GM19455 (cell line): ENCODE measurements at regions not wholly inside any gene's neighbourhood (a gene's known extent, or its start where the extent isn't known, plus 50 kb on each side); places are given as distances from the start of the nearest gene placed in this dataset.

Experiments used
- ATAC-seq: cut with Tn5 transposase; IDR thresholded peaks from one replicate; pipeline ENCODE4 v1.9.1; 2021; ENCODE audit not compliant: unreplicated experiment

DNA sequence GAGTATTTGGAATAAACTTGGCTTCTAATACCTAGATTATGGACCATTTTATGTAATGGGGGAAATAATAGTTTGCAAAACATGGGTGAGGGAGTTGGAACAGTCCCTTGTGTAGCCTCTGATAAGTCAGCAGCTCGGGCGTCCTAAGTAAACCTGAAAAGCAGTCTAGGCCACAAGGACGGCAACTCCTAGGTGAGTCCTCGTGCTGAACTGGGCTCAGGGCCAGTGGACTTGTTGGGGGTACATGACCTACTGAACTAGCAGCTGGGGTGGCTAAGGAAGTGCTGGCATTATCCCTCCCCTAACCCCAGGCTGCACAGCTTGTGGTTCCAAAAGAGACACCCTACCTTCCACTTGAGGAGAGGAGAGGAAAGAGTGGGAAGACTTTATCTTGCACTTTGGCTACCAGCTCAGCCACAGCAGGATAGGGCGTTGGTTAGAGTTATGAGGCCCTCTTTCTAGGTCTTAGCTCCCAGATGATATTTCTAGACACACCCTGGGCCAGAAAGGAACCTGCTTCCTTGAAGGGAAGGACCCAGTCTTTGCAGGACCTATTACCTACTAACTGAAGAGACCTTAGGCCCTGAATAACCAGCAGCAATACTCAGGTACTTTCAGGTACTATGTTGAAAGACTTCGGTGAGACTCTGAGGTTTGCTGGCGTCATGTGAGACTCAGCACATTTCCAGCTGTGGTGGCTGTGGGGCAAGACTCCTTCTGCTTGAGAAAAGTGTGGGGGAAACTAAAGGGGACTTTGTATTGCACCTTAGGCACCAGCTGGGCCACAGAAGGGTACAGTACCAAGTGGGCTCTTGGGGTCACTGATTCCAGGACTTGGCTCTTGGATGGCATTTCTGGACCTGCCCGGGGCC, 71.0 kb downstream of the AQP4 start:
- ATAC-seq: no peak

DNA sequence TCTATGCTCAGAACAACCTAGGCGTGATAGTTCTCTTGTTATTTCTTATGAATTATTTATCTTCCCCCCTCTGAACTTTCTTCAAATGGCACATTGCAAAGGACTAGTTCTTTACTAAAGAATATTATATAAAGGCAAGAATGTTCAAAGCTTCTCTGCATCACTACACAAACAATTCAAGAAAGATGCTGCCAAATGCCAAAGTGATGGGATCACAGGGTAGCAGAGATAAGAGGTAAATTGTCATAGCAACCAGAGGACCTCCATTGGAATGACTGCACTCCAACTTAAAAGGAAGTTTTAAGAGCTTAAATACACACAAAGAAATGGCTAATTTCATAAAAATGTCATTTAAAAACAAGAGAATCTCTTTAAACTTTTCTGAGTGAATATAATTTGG, 72.8 kb downstream of the AQP4 start:
- no peak for ATAC-seq

DNA sequence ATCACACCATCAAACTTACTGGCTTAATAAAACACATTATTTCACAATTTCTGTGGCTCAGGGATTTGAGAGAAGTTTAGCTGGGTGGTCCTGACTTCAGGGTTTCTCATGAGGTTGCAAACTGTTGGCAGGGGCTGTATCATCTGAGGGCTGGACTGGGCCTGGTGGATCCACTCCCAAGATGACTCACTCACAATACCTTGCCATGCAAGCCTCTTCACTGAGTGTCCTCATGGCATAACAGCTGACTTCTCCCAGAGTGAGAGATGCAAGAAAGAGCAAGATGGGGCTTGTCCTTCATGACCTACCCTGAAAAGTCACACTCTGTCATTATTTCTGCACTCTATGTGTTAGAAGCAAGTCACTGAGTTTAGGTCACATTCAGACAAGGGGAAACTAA, 73.8 kb downstream of the AQP4 start:
- no peak for ATAC-seq

DNA sequence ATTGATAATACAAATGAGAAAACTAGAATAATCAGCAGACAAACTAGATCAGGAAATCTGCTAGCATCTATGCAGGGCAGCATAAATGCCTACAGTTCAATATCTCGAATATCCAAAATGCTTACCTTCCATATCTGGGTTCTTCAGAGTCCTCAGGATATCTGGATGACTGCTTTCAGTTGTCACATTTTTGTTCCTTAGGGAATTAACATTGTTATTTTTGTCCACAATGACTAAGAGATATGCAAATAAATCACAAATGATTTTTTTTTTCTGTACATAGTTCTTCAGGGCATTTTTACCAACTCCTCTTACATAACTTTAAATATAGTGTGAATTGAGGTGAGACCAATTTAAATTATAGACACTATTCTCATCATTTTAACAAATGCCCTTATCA, 80.9 kb downstream of the AQP4 start:
- ATAC-seq: no peak

DNA sequence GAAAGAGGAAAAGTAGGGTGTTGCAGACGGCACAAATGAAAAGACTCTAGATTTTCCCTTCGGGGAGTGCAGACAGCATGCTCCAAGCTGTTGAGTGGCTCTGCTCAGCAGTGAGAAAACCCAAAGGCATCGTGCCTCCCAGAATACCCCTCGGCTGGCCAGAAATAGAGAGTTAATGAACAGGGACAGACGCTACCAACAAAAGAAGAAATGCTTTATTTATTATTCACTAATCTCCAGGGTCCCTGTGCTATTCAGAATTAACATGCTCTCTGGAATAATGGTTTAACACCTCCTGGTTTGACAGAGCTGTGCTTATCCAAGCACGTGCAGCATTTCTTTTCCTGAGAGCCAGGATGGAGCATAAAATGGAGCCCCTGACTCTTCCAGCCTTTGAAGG, 82.3 kb downstream of the AQP4 start:
- no peak for ATAC-seq

DNA sequence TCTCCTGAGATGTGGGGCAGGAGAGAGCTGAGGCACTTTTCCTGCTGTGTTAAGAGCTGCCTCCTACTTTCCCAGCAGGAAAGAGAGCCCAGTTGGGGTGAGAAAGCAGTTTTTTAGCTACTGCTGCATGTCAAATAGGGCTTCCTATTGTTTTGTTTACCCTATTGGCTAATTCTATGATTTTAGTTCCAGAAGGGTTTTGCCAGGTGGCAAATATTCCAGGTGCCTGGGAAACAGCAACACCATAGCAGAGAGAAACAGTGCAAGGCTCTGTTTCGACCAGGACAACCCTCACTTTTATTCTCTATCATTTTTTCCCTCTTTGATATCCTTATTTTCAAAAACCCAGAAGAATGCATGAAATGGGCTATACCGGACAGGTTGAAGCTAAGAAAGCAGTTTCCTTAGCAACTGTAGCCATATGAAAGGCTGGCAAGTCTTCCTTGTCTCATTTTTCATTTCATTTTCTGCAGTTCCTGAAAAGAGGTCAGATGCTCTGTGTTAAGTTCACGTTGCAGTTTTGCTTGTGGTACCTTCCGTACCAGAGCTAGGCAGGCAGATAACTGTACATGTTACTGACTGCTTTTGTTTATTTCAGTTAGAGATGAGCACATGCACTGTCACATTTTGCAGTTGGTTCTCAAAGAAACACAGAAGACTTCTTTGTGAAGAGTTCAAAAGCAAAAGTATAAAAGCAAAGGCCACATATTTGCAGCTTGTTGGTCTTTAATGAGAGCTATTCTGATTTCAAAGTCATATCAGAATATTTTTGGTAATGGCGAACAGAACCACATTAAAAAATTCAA, 84.8 kb downstream of the AQP4 start:
- ATAC-seq: no peak

DNA sequence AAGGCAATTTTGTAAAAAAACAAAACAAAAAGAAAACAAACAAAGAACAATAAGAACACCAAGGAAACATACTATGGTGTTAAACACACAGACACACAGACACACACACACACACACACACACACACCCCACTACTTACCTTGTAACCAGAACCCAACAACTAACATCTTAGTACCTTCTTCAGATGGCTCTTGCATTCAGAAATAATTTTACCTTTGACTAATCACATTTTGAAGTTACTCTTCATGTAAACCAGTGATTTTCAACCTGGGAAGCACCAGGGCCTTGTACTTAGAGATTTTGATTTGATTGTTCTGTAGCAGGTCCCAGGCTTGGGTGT, 87.5 kb downstream of the AQP4 start:
- no peak for ATAC-seq

DNA sequence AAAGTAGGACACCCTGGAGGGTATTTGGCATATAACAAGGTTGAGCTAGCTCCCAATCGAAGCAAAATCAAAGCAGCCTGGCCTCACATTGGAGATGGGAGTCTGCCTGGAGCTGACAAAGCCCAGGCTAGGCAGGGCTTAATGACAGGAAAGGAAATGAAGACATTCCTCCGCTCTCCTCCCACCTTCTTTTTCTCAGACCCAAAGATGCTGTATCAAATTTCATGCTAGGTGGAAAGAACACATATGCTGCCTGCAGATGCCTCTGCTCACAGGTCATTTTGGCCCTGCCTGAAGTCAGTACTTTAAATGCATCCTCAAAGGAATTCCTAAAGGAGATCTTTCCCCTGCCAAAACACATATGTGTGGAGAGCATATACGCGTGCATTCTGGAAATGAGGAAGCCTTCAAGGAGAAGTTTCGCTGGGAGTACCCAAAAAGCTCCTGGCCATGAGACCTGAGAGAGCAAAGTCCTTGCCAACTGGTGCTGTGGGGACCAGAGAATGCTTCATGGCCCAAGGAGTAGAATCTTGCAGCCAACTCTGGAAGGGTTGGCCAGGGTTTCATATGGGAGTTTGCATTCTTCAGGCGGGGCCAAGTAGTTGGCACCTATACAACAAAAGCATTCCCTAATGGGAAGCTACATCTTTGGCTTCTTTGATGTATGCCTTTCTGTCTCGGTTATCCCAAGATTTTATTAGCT, 88.0 kb downstream of the AQP4 start:
- no peak for ATAC-seq

DNA sequence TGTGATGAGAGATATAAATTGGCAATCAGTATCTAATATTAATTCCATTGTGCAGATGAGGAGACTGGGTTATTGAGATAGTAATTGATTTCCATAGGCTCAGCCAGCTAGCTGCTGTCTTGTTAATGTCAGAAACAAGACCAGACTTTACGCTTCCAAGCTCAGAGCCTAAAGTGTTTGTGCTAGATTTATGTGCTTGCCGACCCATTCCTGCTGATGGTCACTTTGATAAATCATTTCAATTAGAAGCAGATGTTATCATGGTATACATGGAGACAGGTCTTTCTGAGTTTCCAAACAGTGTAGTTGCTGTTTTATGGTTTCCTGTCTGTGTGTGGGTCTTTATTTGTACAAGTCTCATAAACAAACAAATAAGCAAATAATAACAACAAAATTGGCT, 92.8 kb downstream of the AQP4 start:
- ATAC-seq: no peak

DNA sequence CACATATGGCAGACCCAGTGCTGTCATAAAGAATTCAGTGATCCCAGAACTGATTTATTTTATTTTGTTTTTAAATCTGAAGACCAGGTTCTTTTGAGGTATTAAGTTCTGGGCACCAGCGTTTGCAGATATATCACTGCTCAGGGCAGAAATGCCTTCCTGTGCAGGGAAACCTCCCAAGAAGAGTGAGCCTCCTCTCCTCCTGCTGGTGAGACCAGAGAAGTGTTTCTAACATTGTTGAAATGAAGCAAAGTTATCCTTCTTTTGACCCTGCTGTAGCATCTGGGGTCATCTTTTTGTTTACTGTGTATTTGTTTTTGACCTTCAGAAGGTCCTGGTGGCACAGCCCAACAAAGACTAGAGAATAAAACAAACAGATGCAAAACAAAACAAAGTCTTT, 94.0 kb downstream of the AQP4 start:
- ATAC-seq: no peak

DNA sequence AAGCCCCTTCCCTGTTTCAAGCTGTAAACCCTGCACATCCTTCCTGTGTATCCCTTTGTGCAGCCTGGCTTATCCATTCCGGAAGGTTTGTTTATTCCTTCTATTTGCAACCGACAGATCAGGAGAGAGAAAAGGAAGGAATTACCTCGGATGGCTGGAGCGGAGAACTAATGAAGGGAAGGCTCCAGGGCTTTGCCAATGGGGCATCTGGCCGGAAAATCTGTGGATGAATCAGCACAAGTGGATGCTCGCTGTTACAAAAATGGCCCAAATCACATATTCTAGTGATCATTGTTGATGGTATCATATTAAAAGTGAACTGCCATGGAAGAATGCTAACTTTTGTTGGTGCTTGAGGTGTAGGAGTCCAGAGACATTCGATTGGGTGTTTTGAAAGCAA, 97.1 kb downstream of the AQP4 start:
- ATAC-seq: no peak

DNA sequence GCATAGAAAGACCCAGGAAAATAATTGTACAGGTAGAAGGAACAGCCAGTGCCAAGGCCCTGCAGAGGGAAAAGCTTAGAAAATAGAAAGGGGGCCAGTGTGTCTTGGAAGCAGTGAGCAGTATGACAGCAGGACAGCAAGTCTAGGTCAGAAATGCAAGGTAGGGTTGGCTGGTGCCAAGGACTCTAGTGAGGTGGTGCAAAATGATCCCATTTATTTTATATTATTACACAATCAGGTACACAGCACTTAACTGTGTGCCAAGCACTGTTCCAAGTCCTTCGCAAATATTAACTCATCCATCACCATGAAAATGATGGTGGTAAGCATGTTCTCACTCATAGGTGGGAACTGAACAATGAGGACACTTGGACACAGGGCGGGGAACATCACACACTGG, 100.0 kb downstream of the AQP4 start:
- no peak for ATAC-seq

DNA sequence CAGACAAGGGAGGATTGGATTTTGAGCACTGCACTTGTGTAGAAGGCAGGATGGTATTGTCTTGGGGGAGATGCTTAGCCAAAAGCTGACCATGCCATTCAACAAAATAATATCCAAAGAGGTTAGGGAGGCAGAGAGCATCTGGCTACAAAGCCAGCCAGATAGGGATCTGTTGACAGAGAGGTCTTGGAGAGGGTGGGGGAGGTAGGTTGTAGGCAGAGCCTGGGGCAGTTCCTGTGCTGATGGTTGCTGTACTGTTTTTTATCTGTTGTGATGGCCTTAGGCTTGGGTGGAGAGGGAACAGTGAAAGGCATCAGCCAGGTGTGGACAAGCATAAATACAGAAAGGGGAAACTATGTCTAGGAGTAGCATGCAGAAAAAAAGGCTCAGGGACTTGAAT, 100.9 kb downstream of the AQP4 start:
- no peak for ATAC-seq

DNA sequence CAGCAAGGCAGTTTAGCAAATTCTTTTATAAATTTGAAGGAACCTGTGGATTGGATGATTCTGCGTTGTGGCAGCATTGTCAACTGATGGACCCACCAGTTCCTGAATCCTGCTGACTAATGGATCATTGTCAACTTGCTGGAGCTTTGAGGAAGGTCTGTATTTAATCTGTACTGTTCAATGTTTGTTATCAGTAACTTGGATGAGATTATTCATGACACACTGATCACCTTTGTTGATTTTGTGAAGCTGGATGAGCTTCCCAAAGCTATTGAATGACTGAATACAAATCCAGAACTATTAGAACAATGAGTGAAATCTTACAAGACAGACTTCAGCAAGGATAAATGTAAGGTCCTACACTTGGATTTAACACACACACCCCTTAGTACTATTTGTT, 101.3 kb downstream of the AQP4 start:
- no peak for ATAC-seq

DNA sequence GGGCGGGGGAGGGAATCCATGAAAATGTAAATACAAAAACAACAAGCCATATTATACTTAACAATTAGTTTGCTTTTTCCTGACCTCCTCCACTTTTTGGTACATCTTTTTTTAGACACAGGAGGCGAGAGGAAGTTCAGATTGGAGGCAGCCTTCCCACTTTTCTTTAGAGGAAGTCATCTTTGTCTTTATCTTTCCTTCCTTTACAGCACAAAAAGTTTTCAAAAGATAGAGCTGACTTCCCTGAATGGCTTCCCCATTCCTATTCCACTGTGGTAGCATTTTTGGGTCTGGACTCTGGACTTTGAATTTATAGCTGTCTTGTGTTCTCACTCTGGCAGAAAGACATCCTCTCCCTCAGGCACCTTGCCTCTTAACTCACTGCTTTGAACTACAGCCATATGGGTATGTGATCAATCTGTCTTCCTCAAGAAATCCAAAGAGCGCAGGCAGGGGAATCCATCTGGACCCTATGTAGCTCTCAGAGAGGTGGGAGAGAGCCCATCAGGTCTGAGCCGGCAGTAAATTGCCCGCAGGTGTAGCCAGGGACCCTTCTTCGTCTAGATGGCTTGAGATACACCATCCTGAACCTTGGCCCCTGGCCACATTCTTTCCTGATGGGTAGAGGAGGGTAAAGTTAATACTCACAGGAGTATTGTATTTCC, 101.9 kb downstream of the AQP4 start:
- ATAC-seq: no peak

DNA sequence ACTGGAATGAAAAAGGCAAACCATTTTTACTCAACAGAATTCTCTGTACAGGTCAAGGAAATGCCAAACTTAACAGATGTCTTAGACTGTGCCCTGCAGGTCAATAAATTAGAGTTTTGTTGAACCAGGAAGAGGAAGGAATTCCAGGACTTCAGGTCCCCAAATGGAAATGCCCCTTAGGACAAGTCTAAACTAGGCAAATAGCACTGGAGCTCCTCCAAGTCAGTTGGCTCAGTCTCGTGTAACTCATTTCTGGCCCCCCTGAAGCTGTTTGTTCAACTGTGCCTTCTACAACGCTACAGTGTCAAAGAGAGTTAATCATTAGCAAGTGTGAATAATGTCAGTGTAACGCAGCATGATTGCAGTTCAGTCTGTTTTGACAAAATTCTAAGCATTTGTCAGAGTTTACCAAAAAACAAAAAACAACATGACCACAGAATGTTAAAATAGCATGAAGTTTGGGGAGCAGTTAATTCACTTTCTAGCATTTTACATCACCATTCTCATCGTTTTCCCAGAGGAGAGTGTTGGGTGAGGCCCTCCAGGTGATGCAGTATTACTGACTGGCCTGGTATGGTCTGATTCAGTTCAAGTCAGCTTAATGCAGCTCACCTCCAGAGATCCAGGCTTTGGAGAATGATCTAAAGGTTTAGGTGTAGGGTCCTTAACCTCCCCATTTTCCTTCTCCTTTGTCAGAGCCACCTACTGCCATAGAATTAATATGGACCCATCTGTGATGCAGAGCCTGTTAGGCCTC, 108.1 kb downstream of the AQP4 start:
- ATAC-seq: no peak

DNA sequence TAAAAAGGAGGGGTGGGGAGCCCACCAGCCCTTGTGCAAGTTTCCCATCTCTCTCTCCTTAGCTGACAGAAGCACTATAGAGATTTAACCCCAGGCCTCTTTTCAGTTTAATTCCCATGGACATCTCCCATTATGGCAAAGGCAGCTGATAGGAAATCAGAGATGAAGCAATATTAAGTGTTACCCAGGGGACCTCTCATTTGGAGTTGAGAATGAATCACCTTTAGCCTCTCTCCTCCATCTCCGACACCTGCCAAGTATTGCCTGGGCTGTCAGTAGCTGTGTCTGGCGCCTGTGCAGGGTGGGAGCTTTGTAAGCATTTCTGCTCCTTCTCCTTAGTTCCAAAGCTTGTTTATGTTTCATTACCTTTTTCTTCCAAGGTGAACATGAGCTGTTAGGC, 109.0 kb downstream of the AQP4 start:
- ATAC-seq: no peak

DNA sequence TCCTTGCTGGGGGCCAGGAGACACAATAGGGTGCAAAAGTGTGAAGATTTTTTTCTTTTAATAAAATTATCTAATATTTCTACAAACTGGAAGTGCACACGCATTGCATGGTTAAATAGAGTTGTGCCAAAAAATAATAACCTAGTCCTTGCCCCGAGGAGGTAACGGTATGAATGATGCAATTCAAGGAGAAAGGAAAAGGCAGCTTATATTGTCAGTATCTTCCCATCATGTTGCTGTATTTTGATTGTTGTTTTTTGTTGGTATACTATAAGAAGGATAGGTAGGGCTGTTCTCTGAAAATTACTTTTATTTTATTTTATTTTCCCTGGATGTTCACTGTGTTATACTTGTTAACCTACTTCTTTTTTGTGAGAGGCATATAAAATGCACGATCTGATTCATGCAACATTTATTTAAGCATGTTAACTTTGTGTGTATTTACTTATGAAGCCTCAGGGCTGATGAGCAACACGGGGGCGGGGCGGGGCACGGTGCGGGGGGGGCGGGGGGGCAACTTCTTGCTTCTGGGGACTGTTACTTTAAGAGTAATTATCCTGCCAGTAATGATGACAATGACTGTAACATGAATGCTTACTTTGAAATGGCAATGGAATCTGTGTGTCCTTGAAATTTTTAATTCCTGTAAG, 118.6 kb downstream of the AQP4 start:
- no peak for ATAC-seq

DNA sequence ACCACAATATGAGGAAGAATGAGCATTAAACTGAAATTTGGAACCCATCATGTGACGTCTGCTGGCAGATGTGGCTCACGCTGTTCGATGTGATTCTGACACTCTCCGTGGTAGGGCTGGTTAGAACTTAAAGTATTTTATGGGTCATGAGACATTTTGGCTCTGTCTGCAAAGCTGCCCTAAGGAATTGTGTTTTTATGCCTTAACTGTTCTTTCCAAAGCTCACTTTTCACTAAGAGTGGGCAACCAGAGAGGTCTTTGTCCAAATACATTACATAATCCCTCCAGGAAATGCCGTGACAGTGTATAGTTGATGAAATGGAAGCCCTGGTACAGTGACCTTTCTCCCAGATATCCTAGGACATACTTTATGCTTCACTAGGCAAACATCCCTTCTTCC, 119.1 kb downstream of the AQP4 start:
- no peak for ATAC-seq
